ENCODE measurements at regions not wholly inside any gene's neighbourhood (a gene's known extent, or its start where the extent isn't known, plus 50 kb on each side); places are given as distances from the start of the nearest gene placed in this dataset.

DNA sequence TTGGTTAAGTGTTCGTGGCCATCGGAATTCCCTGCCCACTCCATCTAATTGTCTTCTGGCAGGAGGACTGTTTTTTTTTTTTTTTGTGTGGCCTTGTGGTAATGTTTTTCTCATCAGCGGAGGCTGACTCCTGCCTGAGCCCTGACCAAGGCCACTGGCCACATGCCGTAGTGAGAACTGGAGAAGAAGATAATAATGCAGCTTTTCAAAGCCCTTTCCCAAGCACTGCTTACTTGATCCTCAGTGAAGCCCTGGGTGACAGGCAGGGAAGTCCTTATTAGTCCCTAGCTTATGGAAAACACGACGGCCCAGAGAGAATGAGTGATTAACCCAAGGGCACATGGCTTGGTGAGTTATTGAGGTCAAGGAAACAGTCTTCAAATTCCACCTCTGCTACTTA is 71.2 kb downstream of the ADM start:
- TF ChIP-seq POLR2A (IDR thresholded peaks at IDR 0.05) (no peak), CTCF (IDR thresholded peaks at IDR 0.05) (no peak)

All from suprapubic skin (tissue), 3 donors.